SW 1271 (cell line): ENCODE measurements at regions not wholly inside any gene's neighbourhood (a gene's known extent, or its start where the extent isn't known, plus 50 kb on each side); places are given as distances from the start of the nearest gene placed in this dataset.
"Not testable (repeated sequence)": the region's sequence is repeated elsewhere in the genome, so short reads cannot be mapped to it uniquely, and the experiment has no call there.

ENCODE experiments used
- DNase-seq, 2 experiments: peaks; one replicate each; lab custom pipeline; 2025; lab: John Stamatoyannopoulos, UW

DNA sequence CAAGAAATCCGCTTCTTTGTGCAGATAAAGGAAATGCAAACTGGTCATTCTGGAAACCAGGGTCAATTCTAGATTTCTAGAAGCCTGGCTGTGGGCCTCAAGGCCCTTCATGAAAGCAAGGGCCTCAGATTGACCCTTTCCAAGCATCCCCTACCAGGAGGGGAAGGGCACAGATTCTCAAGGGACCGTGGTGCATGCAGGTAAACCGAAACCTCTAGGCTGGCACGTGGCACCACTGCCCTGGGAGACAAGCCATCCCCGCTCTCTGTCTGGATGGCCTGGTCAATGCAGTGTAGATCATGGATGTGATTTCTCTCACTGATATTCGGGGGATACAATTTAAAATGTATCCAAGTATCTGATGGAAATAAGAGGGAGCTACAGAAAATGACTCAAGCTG, 69.4 kb downstream of the TOMM20 start:
- no peak for DNase-seq

DNA sequence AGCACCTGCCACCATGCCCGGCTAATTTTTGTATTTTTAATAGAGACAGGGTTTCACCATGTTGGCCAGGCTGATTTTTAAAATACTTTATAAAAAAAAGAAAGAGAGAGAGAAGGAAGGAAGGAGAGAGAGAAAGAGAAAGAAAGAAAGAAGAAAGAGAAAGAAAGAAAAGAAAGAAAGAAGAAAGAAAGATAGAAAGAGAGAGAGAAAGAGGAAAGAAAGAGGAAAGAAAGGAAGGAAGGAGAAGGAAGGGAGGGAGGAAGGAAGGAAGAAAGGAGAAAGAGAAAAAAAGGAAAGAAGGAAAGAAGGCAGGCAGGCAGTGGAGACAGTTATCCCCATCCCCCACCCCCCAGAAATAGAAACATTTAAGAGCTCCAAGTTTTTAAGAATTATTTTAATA, 69.9 kb downstream of the TOMM20 start:
- no peak for DNase-seq

DNA sequence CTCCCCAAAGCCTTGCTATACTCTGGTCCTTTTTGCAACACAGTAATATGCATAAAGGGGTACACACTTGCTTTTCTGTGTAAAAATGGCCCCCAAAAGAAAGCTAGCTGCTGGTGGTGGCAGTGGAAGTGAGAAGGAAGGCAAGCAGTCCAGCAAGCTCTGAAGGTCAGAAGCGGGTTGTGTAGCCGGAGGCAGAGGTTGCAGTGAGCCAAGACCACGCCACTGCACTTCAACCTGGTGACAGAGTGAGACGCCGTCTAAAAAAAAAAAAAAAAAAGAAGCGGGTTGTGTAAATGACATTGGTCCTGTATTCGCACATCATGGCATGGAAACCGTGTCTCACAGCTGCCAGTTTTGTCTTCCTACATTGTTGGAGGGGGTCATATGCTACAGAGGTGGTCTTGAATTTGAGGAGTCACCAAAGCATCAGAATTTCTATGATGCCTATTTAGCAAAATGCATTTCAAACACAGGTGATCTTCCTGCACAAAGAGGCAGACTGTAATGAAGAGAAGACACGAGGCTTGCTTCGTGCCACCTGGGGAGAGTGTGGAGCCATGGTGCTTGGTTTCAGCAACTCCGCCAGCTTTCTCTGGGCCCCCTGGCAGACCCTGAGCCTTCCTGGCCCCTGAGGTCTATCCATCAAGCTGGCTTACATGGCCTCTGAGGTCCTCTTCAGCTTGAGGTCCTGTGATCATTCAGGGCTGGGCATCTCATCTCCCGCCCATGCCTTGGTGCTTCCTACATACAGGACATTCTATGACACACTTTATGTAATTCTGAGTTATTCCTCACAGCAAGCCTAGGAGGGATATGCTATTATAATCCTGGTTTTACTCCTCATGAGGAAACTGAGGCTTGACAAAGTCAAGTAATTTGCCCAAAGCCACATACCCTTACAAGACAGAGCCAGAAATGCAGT, 71.0 kb downstream of the TOMM20 start:
- no peak for DNase-seq

DNA sequence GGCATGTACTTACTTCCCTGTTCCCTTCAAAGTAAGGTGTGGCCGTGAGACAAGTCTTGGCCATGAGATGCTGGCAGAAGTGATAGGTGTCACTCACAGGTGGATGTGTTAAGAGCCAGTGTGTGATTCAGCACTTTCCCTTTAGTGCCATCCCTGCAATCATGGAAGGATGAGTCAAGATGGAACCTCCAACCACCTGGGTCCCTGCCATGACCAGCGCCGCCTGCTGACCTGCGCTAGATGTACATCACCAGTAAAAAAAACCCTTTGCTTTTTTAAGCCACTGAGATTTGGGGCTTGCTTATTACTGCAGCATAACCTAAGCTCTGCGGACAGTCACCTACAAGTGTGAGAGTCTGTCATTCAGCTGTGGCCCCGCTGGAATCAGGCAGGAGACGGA, 71.7 kb downstream of the TOMM20 start:
- no peak for DNase-seq

DNA sequence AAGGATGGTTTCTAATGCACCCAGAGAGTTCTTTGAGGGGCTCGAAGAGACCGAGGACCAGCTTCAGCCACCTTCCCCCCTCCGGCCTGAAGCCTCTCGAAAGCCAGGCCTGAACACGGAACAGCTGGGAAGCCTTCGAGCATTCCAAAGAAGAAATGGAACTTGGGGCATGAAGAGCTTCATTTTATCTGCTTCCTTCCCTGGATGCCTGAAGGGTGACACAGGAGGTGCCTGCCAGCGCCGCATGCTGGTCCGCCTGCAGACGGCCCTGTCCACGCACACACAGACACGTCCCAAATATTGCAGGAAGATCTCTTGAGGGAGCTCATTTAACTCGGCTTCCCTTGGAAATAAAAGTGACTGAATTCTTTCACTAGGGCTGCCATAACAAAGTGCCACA, 73.7 kb downstream of the TOMM20 start:
- DNase-seq = no peak

DNA sequence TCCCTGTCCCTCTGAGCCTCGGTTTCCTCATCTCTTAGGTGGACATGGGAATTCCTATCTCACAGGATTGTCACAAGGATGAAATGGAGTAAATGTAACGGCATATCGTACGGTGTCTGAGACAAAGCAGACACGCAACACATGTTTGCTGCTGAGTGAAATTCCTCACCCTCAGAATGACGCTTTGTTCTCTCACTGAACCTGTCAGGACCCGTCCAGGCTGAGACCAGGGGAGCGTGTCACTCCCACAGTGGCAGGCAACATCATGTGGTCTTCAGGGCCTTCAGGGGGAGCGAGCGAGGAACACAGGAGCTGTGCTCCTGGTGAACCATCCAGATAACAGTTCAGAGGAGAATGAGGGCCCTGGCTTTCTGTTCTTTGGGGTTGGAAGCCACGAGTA, 74.2 kb downstream of the TOMM20 start:
- DNase-seq = no peak

DNA sequence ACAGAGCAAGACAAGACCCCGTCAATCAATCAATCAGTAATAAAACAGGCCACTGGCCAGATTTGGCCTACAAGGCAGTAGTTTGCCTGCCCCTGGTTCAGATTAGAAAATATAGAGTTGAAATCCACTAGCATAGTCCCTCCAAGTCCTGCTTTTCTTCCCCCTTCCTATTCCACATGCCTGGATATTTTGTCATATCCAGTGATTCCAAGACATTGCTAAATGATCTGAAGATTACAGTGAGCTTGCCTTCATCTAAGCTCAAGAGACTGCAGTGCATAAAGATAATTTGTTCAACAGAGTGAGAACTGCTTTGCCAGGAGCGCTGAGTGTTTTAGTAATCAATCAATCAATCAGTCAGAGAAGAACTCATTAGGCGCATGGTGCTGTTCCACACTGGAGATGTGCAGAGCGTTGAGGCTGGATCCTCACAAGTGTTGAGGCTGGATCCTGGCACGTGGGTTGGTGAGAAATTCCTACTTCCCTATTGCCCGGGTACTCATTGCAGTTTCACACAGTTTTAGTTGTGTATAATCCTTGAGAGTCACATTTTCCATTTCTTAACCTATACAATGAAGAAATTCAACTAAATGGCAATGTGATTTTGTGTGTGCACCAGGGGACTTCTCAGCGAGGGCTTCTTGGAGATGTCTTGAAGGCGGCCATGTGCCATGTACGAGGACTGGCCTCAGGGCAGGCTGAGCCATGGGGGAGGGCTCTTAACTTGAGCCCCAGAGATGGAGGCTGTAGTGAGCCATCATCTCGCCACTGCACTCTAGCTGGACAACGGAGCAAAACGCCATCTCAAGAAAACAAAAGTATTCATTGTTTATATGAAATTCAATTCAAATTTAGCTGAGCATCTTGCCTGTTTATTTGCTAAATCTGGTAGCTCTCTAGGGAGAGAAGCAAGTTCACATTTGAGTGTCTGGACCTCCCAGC, 76.3 kb downstream of the TOMM20 start:
- no peak for DNase-seq

DNA sequence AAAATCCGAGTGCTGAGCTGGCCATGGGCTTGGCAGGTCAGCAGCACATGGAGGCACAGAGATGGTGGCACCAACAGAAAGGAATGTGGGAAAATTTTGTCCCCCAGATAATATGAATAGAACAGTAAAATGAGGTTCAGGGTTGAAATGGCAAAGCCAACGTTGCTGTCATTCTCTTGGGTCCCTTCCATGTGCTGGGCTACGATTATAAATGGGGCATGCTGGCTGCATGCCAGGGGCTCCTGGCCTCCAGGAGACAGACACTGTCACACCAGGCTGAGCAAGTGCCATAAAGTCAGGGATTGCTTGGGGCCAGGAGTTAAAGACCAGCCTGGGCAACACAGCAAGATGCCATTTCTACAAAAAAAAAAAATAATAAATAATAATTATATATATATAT, 77.1 kb downstream of the TOMM20 start:
- no peak for DNase-seq

DNA sequence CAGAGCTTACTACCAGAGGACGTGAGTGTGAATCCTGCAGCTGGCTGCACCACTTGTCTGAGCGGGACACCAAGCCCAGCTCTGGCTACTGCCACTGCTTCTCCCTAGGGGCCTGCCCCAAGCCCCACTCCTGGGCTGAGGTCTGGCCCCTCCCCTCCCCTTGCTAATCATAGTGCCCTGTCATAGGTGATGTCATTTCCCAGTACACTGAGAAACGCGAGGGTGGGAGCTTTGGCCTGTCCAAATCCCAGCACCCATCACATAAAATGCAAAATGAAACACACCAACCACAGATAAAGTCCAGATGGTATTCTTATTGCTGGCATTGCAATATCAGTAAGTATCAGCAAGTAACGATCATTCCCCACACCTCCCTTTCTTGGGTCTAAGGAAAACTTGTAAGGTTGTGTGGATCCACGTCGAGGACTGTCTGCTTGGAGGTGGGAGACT, 77.7 kb downstream of the TOMM20 start:
- DNase-seq = no peak

DNA sequence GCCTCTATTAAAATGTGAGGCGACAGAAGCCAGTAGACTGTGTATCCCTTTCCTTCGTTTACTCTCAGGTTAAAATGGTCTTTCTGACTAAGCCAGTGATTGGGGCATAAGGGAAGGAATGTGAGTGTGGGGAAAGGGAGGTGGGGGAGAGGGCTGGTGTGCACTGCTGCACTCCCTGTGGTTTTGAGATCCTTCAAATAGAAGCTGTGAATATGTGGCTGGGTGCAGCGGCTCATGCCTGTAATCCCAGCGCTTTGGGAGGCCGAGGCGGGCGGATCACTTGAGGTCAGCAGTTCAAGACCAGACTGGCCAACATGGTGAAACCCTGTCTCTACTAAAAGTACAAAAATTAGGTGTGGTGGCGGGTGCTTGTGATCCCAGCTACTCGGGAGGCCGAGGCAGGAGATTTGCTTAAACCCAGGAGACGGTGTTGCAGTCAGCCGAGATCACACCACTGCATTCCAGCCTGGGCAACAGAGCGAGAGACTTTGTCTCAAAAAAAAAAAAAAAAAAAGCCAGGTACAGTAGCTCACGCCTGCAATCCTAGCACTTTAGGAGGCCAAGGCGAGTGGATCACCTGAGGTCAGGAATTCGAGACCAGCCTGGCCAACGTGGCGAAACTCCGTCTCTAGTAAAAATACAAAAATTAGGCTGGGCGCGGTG, 78.8 kb downstream of the TOMM20 start:
- not testable (repeated sequence) for DNase-seq

DNA sequence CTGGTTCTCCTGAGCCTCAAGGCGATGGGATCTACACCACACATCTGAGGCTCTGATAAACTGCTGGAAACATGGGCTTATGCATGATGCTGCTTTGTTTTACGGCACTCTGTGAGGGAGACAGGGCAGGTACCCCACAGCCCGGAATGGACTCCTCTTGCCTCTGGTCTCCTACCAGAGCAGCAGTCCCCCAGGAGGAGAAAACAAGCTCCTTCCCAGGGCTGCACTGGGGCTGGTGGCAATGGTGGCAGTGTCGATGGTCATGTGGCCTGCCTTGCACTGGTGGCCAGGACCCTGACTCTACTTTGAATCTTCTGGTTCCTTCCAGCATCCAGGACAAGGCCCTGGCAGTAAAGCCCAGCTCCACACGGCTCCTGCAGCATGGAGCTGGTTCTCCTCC, 79.4 kb downstream of the TOMM20 start:
- no peak for DNase-seq

DNA sequence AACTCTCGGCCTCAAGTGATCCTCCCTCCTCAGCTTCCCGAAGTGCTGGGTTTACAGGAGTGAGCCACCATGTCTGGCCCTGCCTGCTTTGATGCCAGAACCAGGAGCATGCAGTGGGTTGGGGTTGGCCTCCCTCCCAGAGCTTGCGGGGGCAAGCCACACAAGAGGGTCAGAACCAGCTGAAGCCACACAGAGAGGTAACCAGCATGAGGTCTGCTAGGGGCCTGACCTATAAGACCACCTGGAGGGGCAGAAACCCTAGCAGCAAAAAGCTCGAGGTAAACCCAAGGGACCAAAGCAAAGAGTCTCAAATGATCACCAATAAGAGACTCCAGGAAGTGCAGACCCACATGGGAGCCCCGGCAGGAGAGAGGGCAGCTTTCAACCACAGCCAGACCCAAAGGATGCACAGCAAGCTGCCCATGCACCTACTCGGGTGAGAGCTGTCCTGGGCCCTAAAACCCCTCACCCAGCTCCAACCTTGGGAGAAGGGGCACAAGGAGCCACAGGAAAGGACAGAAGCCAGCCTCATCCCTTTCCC, 81.2 kb downstream of the TOMM20 start:
- DNase-seq = no peak

DNA sequence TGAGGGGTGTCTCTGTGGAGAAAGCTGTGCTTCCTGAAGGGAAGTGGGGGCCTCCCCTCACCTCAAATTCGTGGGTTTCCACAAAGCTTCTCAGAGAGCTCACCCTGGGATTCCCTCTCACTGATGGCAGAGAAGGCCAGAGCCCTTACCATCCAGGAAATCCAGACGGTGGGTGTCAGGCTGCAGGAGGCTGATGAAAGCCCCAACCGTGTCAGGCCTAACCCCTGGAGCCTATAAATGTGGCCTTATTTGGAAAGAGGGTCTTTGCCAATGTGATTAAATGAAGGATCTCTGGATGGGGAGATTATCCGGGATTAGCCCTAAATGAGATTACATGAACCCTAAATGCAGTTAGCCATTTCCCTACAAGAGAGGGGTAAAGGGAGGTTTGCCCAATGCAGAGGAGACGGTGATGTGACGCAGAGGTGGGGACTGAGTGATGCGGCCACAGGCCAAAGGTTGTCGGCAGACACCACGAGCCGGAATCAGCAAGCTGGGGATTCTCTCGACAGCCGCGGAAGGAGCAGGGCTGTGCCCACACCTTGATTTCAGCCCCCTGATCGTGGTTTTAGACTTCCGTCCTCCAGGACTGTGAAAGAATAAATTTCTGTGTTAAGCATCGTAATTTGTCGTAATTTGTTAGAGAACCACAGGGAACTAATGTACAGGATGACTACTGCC, 82.6 kb downstream of the TOMM20 start:
- no peak for DNase-seq

DNA sequence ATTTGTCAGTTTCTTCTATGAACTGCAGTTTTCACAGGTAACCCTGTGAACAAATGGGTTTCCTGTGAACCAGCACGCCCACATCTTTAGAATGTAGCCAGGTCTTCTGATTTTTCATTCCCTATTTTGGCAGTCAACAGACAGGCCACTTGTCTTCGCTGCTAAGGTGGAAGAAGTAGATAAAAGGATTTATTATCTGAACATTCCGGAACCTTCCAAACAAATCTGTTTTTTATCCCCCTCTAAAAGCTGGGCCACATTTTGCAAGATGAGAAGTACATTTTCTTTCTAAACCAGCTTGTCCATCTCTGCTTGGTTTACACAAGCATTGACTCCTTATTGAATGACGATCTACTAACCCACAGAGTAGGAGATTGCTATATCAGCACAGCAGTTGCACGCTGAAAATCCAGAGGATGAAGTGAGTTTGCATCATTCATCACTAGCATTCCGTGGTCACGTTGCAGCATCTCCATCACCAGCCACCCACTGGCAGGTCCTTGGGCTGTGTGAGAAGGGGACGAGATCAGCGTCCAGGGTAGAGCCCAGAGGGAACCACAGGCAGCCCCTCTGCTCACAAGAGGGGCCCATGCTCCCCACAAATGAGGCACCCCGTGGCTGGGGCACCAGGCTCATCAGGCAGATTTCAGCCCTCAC, 83.5 kb downstream of the TOMM20 start:
- no peak for DNase-seq

DNA sequence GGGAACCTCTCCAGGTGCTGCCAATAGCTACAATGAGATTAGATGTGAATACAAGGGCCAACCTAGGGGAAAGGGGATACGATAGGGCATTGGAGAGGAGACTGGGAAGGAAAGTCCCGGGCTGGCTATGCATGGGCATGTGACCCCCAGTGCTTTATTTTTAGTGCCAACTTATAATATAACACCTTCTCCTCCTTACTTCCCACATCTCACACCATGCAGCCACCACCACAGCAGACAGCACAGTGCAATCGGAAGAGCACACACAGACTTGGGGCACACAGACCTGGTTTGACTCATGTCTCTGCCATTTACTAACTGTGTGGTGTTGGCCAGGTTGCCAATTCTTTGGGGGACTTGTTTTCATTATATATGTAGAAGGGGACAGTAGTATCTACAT, 85.4 kb downstream of the TOMM20 start:
- DNase-seq = no peak

DNA sequence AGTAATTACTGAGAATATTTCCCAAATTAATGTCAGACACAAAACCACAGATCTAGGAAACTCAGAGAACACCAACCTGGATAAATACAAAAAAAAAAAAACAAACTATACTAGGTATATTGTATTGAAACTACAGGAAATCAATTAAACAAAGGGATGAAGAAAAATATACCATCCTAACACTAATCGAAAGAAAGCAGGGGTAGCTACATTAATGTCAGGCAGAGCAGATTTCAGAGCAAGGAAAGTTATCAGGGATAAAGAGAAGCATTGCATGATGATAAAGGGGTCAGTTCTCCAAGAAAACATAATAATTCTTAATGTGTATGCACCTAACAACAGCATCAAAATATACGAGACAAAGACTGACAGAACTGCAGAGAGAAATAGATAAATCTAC, 89.9 kb downstream of the TOMM20 start:
- no peak for DNase-seq

DNA sequence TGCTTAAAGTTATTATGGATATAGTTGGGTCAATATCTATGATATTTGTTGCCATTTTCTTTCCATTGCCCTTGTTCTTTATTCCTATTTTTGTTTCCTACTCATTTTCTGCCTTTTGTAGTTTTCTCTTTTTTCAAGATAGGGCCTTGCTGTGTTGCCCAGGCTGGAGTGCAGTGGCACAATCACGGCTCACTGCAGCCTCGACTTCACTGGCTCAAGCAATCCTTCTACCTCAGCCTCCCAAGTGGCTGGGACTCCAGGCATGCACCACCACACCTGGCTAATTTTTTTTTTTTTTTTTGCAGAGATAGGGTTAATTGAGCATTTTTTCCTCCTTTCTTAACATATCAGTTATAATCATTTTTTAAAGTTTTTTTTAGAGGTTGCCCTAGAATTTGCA, 92.7 kb downstream of the TOMM20 start:
- no peak for DNase-seq

DNA sequence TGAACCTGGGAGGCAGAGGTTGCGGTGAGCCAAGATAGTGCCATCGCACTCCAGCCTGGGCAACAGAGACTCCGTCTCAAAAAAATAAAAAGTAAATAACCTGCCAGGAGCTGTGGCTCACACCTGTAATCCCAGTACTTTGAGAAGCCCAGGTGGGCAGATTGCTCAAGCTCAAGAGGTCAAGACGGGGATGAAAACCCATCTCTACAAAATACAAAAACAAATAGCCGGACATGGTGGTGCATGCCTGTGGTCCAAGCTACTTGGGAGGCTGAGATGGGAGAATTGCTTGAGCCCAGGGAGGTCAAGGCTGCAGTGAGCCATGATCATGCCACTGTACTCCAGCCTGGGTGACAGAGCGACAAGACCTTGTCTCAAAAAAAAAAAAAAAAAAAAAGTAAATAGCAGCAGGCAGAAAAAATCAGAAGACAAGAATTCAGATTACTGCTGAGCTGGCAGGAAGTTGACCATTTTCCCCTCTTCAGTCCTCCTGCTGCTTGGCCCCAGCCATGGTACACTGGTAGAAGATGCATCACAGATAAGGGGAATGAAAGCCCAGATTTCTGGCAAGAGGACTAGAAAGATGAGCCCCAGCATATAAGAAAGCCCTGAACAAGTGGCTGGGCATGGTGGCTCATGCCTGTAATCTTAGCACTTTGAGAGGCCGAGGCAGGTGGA, 97.6 kb downstream of the TOMM20 start:
- no peak for DNase-seq

DNA sequence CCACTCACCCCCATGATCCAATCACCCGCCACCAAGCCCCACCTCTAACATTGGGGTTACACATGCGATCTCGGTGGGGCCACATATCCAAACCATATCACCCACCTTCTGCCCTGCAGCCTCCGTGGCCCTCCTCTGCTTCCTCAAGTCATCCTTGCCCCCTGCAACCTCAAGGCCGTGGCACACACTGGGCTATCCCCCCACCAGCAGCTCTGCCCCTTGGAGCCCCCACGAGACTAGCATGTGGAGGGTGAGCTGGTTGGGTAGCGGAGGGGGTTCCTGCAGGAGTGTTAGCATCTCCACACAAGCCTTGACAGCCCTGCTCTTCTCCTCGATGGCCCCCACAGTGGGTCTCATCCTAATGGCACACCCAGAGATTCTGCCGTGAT, 100.8 kb downstream of the TOMM20 start:
- DNase-seq = no peak

DNA sequence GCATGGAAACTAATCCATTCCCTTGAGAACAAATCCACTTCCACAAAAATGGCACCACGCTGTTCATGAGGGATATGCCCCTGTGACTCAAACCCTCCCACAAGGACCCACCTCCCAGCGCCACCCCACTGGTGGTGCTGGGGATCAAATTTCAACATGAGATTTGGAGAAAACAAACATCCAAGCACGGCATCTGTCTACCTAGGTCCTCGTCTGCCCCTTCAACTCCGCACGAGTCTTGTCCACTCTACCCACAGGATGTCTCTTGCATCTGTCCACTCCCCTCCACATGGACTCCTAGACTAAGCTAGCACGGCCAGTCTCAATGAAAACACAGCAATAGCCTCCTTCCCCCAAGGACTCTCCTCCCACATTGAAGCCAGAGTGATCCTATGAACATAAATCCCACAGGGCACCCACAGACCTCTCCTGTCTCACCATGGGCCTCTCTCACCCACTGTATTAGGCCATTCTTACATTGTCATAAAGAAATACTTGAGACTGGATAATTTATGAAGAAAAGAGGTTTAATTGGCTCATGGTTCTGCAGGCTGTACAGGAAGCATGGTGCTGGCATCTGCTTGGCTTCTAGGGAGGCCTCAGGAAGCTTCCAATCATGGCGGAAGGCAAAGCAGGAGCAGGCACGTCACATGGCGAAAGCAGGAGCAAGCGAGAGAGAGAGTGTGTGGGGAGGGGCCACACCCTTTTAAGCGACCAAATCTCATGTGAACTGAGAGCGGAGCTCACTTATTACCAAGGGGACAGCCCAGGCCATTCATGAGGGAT, 101.4 kb downstream of the TOMM20 start:
- DNase-seq = no peak
